NCI-H526 treated with DMSO at 0.1 percent for 48 hours (cell line): ENCODE measurements at regions not wholly inside any gene's neighbourhood (a gene's known extent, or its start where the extent isn't known, plus 50 kb on each side); places are given as distances from the start of the nearest gene placed in this dataset.
"Not testable (repeated sequence)": the region's sequence is repeated elsewhere in the genome, so short reads cannot be mapped to it uniquely, and the experiment has no call there.

Experiments used
- DNase-seq: peaks from one replicate; lab custom pipeline; 2025; lab: John Stamatoyannopoulos, UW

DNA sequence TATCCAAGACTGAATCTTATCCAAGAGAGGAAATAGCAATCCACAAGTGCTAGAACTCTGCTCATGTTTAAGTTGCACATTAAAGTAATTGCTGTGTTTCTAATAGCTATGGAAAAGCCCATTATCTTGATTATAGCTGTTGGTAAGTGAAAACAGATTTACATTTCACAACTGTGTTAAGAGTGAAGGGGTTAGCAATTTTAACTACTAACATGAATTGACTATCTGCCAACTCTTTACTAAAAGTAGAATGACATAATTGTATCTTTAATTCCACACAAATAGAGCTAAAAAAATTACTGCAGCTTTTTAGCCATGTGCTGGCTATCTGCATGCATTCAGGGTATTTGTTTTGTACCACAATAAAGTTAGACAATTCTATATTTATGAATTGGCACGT, 277.9 kb upstream of the IRAK1BP1 start:
- no peak for DNase-seq

- DNase-seq = no peak
These were observed 273.3 kb upstream of the IRAK1BP1 start for GRCh38 chr6:78593898-78594667.

- no peak for DNase-seq
These were observed 272.7 kb upstream of the IRAK1BP1 start for GRCh38 chr6:78594668-78595066.

DNA sequence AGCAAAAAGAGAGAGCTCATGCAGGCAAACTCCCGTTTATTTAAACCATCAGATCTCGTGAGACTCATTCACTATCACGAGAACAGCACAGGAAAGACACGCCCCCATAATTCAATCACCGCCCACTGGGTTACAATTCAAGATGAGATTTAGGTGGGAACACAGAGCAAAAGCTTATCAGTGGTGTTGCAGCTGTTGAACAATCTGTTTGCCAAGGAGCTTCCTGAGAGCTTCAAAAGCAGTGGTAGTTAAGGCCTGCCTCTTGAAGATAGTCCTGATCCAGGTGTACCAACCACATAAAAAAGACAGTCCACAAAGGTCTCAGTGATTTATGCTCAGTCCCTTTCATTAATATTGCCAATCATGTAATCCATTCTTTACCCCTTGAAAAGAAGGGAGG, 269.4 kb upstream of the IRAK1BP1 start:
- no peak for DNase-seq

- DNase-seq = no peak
These were observed 268.4 kb upstream of the IRAK1BP1 start for GRCh38 chr6:78598966-78599365.

GRCh38 chr6:78599526-78599925, 267.8 kb upstream of the IRAK1BP1 start:
- no peak for DNase-seq

- DNase-seq = no peak
These were observed 261.4 kb upstream of the IRAK1BP1 start for GRCh38 chr6:78605909-78606446.

- no peak for DNase-seq
These were observed 260.2 kb upstream of the IRAK1BP1 start for GRCh38 chr6:78607189-78607588.

GRCh38 chr6:78611102-78611620, 256.2 kb upstream of the IRAK1BP1 start:
- DNase-seq = no peak

GRCh38 chr6:78611886-78612480, 255.4 kb upstream of the IRAK1BP1 start:
- no peak for DNase-seq

DNA sequence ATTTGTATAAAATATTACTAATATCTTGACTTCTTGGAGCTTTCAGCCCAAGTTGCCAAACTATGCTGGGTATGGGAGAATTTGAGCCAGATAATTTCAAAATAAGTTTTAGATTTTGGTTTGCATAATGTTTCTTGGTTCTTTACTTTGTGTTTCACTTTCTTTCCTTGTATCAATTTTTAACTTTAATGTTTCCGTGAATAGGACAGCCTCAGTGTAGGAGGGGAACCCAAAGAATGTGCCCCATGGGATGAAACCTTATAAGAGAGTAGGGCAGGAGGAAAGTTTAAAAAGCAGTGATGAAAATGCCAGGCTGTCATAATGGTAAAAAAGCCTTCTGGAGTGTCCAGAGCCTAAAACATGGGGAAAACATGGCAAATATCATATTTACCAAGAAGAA, 252.4 kb upstream of the IRAK1BP1 start:
- DNase-seq = no peak

- no peak for DNase-seq
These were observed 251.9 kb upstream of the IRAK1BP1 start for GRCh38 chr6:78615430-78615904.

DNA sequence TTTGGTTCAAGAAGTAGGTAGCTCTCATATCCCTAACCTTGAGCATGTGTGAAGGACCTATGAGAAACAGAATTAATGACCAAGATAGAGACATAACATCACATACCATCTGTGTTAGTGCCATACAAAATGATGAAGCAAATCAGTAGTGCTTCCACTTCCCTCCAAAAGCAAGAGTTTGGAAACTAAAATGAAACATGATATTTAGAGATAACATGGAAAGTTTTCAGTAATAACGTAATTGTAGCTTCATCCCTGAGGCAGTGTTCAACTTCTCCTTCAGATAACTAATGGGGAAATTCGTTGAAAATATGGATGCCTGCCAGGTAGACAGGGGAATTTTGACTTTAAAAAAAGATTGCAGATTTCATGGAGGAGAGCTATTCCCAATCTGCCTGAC, 248.4 kb upstream of the IRAK1BP1 start:
- DNase-seq = no peak

DNA sequence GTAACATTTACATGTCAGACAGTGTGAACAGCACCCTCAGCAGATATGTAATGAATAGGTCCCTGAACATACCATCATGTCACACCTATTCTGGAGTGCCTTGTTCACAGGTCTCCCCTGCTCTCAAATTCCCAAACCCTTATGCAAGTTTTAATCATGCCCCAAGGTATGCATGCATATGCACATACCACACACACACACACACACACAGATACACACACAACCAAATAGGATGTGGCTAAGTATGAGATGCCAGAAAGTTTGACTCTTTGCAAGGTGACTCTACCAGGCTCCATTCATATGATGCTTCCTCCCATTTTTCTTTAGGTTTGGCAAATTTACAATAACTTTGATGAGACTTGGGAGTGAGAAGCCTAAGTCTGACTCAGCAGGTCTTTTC, 243.8 kb upstream of the IRAK1BP1 start:
- DNase-seq = no peak

GRCh38 chr6:78629154-78629721, 238.1 kb upstream of the IRAK1BP1 start:
- no peak for DNase-seq

- no peak for DNase-seq
These were observed 237.5 kb upstream of the IRAK1BP1 start for GRCh38 chr6:78629836-78630235.

- no peak for DNase-seq
These were observed 235.4 kb upstream of the IRAK1BP1 start for GRCh38 chr6:78631976-78632375.

DNA sequence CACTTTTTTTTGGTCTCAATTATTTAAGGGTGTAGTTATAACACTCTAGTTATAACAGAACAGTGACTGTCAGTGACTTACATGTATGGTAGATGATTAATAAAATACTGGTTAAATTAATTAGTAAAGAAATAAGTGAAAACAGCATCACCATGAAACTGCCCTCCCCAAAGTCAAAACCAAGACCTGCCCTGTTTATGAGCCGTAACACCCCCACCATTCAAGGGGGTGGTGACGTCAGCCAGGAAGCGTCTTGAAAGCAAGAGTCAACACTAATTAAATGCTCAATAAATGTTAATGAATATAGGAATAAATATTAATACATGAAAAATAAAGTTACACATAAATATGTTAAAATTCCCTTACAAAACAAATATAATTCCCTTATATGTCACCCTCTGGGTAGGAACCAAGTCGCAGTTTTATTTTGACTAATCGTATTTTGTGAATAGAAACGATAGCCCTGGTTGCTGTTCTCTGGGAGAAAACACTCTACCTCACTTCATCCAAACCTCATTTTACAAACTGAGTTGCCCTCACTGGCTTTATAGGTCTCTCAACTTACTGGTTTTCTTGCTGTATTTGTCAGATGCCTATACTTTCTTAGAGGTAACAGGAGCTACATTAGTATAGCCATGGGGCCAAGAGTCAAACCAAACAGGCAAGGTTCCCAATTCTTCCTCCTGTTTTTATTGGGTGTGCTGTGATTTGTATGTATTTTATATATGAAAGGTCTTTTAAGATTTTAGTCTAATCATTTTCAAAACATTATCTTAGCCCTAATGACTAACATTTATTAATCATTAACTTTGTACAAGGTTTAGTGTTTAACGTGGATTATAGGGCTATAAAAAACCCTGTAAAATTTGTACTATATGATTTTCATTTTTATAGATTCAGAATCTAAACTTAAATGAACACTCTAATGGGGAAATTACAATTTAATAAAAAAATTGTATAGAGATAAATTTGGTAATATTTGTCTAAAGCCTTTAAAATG, 227.9 kb upstream of the IRAK1BP1 start:
- DNase-seq = no peak

GRCh38 chr6:78643976-78644375, 223.4 kb upstream of the IRAK1BP1 start:
- not testable (repeated sequence) for DNase-seq

GRCh38 chr6:78646542-78647415, 220.6 kb upstream of the IRAK1BP1 start:
- DNase-seq = not testable (repeated sequence)

DNA sequence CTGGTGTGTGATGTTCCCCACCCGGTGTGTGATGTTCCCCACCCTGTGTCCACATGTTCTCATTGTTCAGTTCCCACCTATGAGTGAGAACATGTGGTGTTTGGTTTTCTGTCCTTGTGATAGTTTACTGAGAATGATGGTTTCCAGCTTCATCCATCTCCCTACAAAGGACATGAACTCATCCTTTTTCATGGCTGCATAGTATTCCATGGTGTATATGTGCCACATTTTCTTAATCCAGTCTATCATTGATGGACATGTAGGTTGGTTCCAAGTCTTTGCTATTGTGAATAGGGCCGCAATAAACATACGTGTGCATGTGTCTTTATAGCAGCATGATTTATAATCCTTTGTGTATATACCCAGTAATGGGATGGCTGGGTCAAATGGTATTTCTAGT, 201.5 kb upstream of the IRAK1BP1 start:
- not testable (repeated sequence) for DNase-seq
